Peyer's patch (tissue), 4 donors: ENCODE measurements at regions not wholly inside any gene's neighbourhood (a gene's known extent, or its start where the extent isn't known, plus 50 kb on each side); places are given as distances from the start of the nearest gene placed in this dataset.

Source experiments
- DNase-seq, 3 donors: peaks; one replicate each; pipeline ENCODE4 v3.0.0-alpha.2; 2017 to 2019
- H3K27ac ChIP-seq, 4 donors: fragments of 200-600 bp; sonication (generic); one replicate each; pipeline ENCODE4 v1.5.1; 2016 to 2019
- H3K27me3 ChIP-seq, 2 donors: fragments of 200-600 bp; sonication (generic); one replicate each; pipeline ENCODE4 v1.5.1; 2019
- H3K36me3 ChIP-seq, 3 donors: fragments of 200-600 bp; sonication (generic); one replicate each; pipeline ENCODE4 v1.5.1; 2016 to 2019
- H3K4me1 ChIP-seq, 4 donors: fragments of 200-600 bp; sonication (generic); one replicate each; pipeline ENCODE4 v1.5.1; 2016 to 2019
- H3K4me3 ChIP-seq, 4 donors: fragments of 200-600 bp; sonication (generic); 1 replicate in 3 of 4; 2 replicates in 1 of 4; pipeline ENCODE4 v1.5.1; 2016 to 2019; ENCODE audit warnings: mild to moderate bottlenecking in 1 of 4
- H3K9me3 ChIP-seq, 4 donors: fragments of 200-600 bp; sonication (generic); one replicate each; pipeline ENCODE4 v1.5.1; 2016 to 2019; ENCODE audit warnings: mild to moderate bottlenecking in 1 of 4
- POLR2A ChIP-seq, 2 donors: fragments of 450-650 bp; IDR thresholded peaks; one replicate each; pipeline ENCODE4 v1.5.1; 2017; ENCODE audit warnings: antibody characterized with exemption in 2 of 2, mild to moderate bottlenecking in 2 of 2, moderate library complexity in 2 of 2
- TF ChIP-seq, protein P1 (sequence below), 6 experiments: fragments of 450-650 bp in 4 of 6; fragments of 200-600 bp in 2 of 6; sonication (generic) in 1 of 6; IDR thresholded peaks; one replicate each; pipeline ENCODE4 v1.5.1; 2017 to 2019; ENCODE audit warnings: antibody characterized with exemption in 6 of 6, mild to moderate bottlenecking in 3 of 6, moderate library complexity in 1 of 6

GRCh38 chr4:83873996-83874395 lies 338.1 kb downstream of the GPAT3 start:
- H3K4me3 ChIP-seq: no peak overlapping the region
- no peak for DNase-seq
- no peak for TF ChIP-seq POLR2A (IDR thresholded peaks at IDR 0.05)
- TF ChIP-seq, protein P1, sequence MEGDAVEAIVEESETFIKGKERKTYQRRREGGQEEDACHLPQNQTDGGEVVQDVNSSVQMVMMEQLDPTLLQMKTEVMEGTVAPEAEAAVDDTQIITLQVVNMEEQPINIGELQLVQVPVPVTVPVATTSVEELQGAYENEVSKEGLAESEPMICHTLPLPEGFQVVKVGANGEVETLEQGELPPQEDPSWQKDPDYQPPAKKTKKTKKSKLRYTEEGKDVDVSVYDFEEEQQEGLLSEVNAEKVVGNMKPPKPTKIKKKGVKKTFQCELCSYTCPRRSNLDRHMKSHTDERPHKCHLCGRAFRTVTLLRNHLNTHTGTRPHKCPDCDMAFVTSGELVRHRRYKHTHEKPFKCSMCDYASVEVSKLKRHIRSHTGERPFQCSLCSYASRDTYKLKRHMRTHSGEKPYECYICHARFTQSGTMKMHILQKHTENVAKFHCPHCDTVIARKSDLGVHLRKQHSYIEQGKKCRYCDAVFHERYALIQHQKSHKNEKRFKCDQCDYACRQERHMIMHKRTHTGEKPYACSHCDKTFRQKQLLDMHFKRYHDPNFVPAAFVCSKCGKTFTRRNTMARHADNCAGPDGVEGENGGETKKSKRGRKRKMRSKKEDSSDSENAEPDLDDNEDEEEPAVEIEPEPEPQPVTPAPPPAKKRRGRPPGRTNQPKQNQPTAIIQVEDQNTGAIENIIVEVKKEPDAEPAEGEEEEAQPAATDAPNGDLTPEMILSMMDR (IDR thresholded peaks at IDR 0.05): no peak

GRCh38 chr4:83870328-83870950 lies 334.5 kb downstream of the GPAT3 start:
- no peaks in the 10 kb centered on the region for H3K36me3 ChIP-seq
- H3K27ac ChIP-seq: no peak overlapping the region
- TF ChIP-seq, protein P1 (IDR thresholded peaks at IDR 0.05): no peak
- no peak for TF ChIP-seq POLR2A (IDR thresholded peaks at IDR 0.05)
- no peak overlapping the region for H3K4me3 ChIP-seq
- H3K4me1 ChIP-seq: no peaks in the 10 kb centered on the region
- H3K27me3 ChIP-seq: no peaks in the 10 kb centered on the region
- DNase-seq: no peak
- H3K9me3 ChIP-seq: no peaks in the 10 kb centered on the region

More at GRCh38 chr4:83873996-83874395, 338.1 kb downstream of the GPAT3 start:
- H3K36me3 ChIP-seq: no peaks in the 10 kb centered on the region
- H3K9me3 ChIP-seq: no peaks in the 10 kb centered on the region
- H3K27me3 ChIP-seq: no peaks in the 10 kb centered on the region
- H3K4me1 ChIP-seq: no peaks in the 10 kb centered on the region
- H3K27ac ChIP-seq: no peak overlapping the region

GRCh38 chr4:83866834-83867621 lies 331.1 kb downstream of the GPAT3 start:
- DNase-seq: no peak
- Histone ChIP-seq H3K36me3 (no peaks in the 10 kb centered on the region), H3K4me1 (no peaks in the 10 kb centered on the region), H3K27me3 (no peaks in the 10 kb centered on the region), H3K27ac (no peak overlapping the region), H3K9me3 (no peaks in the 10 kb centered on the region), H3K4me3 (no peak overlapping the region)
- TF ChIP-seq POLR2A (IDR thresholded peaks at IDR 0.05): no peak
- TF ChIP-seq, protein P1 (IDR thresholded peaks at IDR 0.05): no peak

DNA sequence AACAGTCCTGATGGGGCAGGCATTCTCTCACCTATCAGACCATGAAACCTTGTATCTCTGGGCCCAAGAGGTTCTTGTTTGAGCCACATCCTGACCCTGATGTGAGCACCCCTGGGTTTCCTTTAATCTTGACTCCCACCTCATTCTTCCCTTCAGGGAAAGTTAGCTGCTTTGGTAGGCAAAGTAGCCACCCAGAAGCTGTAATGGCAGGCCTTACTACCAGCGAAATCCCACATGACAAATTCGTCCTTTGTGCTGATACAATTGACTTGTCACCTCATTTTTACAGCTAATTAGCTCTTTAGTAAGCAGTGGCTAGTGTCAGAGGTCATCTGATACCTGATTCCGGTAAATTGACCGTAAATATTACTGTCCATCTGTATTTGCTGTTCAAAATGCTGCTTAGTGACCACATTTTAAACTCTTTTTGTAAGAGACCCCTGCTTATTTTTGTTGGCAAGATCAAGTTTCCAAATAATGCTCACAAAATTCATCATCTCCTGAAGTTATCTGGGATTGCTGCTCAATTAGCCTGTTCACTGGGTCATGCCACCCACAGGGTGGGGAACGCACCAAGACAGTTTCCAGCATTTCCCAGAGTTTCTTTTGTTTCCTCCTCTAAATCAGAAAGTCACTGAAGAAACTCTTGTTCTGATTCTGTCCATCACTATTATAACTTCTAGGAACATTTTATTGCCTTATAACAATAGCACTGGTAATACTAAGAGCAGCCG lies 329.7 kb downstream of the GPAT3 start:
- no peaks in the 10 kb centered on the region for H3K27me3 ChIP-seq
- no peak overlapping the region for H3K27ac ChIP-seq
- H3K9me3 ChIP-seq: no peaks in the 10 kb centered on the region
- H3K4me3 ChIP-seq: no peak overlapping the region
- TF ChIP-seq, protein P1 (IDR thresholded peaks at IDR 0.05): no peak
- no peak for TF ChIP-seq POLR2A (IDR thresholded peaks at IDR 0.05)
- no peaks in the 10 kb centered on the region for H3K36me3 ChIP-seq
- DNase-seq: no peak
- H3K4me1 ChIP-seq: no peaks in the 10 kb centered on the region

DNA sequence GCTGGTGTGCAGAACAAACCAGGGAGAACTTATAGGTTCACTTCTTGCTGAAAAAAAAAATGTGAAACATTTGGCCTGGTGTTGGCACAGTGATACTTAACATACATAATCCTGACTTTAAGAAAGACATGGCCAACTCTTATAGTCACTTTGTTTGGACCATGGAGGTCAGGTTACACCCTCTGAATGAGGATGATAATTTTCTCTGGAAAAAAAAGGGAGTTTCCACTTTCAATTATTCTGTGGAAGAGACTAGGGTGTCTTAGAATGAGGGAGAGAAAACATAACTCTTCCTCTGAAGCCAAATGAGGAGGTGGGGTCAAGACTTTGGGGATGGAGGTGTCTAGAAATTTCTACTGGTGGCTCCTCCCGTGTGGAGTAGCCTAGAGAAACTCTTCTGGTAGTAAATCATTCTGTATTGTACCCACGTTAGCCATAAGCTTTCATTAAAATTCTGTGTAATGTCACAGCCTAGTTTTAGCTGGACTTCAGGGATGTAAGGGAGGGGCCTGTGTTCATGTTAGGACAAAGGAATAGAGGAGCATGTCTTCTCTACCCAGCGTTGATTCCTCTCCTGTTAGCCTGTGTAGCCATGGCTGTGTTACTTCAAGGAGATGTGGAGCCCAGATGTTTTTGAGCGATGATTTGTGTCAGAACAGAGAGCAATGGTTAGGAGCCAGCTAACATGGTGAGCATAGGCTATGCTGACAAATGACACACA lies 328.3 kb downstream of the GPAT3 start:
- Histone ChIP-seq H3K36me3 (no peaks in the 10 kb centered on the region), H3K27ac (no peak overlapping the region), H3K27me3 (no peaks in the 10 kb centered on the region), H3K4me1 (no peaks in the 10 kb centered on the region), H3K9me3 (no peaks in the 10 kb centered on the region), H3K4me3 (no peak overlapping the region)
- TF ChIP-seq, protein P1 (IDR thresholded peaks at IDR 0.05): no peak
- no peak for TF ChIP-seq POLR2A (IDR thresholded peaks at IDR 0.05)
- no peak for DNase-seq
